ENCODE measurements at regions not wholly inside any gene's neighbourhood (a gene's known extent, or its start where the extent isn't known, plus 50 kb on each side); places are given as distances from the start of the nearest gene placed in this dataset.

- TF ChIP-seq, protein P1, sequence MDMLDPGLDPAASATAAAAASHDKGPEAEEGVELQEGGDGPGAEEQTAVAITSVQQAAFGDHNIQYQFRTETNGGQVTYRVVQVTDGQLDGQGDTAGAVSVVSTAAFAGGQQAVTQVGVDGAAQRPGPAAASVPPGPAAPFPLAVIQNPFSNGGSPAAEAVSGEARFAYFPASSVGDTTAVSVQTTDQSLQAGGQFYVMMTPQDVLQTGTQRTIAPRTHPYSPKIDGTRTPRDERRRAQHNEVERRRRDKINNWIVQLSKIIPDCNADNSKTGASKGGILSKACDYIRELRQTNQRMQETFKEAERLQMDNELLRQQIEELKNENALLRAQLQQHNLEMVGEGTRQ (IDR thresholded peaks at IDR 0.05; ENCODE audit: low read length) = no peak
- TF ChIP-seq POLR2AphosphoS5 (IDR thresholded peaks at IDR 0.05; ENCODE audit: low read depth, low read length) (no peak), CHD2 (IDR thresholded peaks at IDR 0.05; ENCODE audit: low read length) (no peak), JUND (IDR thresholded peaks at IDR 0.05; ENCODE audit: low read length) (no peak), CBX5 (IDR thresholded peaks at IDR 0.05; ENCODE audit: low read depth, low read length) (no peak), POLR2A (IDR thresholded peaks at IDR 0.05; ENCODE audit: control extremely low read depth in 1 of 2, low read depth in 2 of 2, low read length in 2 of 2) (no peak), RFX5 (IDR thresholded peaks at IDR 0.05; ENCODE audit: borderline replicate concordance, low read depth, low read length) (no peak), CTBP2 (IDR thresholded peaks at IDR 0.05; ENCODE audit: borderline replicate concordance, insufficient read depth, insufficient read length, low read length) (no peak), TAF7 (optimal IDR thresholded peaks at IDR 0.05; ENCODE audit: borderline replicate concordance, low read depth, low read length) (no peak), ATF3 (IDR thresholded peaks at IDR 0.05; ENCODE audit: insufficient read depth, low read depth, low read length) (no peak), TEAD4 (IDR thresholded peaks at IDR 0.05; ENCODE audit: low read depth, low read length) (peak; percentile 57), ASH2L (IDR thresholded peaks at IDR 0.05; ENCODE audit: low read length) (peak; percentile 67), RAD21 (IDR thresholded peaks at IDR 0.05 in 1 of 2, conservative IDR thresholded peaks at IDR 0.05 in 1 of 2; ENCODE audit: low read depth in 2 of 2, low read length in 2 of 2) (peak; percentile 15 to 28; a peak in 3 of 4 replicates), TBP (IDR thresholded peaks at IDR 0.05; ENCODE audit: low read depth, low read length) (peak; percentile 28; the same call in 1 of the 2 replicates), HDAC2 (IDR thresholded peaks at IDR 0.05; ENCODE audit: borderline replicate concordance in 1 of 2, low read depth in 2 of 2, low read length in 2 of 2) (peak in 1 of 2 experiments; percentile 56; a peak in 1 of 4 replicates), SP4 (IDR thresholded peaks at IDR 0.05; ENCODE audit: low read length) (no peak), NRF1 (IDR thresholded peaks at IDR 0.05; ENCODE audit: low read depth, low read length) (no peak), SAP30 (IDR thresholded peaks at IDR 0.05; ENCODE audit: insufficient read depth, insufficient replicate concordance, low read length) (no peak)
Observed at GRCh38 chr3:194058189-194058571, 77.8 kb upstream of the HES1 start (continued).

Measured in H1 (cell line).